ENCODE measurements at regions not wholly inside any gene's neighbourhood (a gene's known extent, or its start where the extent isn't known, plus 50 kb on each side); places are given as distances from the start of the nearest gene placed in this dataset.
"Not testable (repeated sequence)": the region's sequence is repeated elsewhere in the genome, so short reads cannot be mapped to it uniquely, and the experiment has no call there.

- H3K27ac ChIP-seq = no peak overlapping the region
- no peak for DNase-seq (ENCODE audit: low spot score)
- H3K9me3 ChIP-seq = peaks cover 0 to 30% of the 10 kb centered on the region in 2 donors
- no peaks in the 10 kb centered on the region for H3K27me3 ChIP-seq
- H3K36me3 ChIP-seq = no peaks in the 10 kb centered on the region
- no peak overlapping the region for H3K4me3 ChIP-seq
- no peaks in the 10 kb centered on the region for H3K4me1 ChIP-seq
- TF ChIP-seq CTCF (IDR thresholded peaks at IDR 0.05) = no peak
Observed at GRCh38 chr18:8928044-8928443, 174.5 kb upstream of the NDUFV2 start.

GRCh38 chr18:8928847-8929780 lies 173.4 kb upstream of the NDUFV2 start:
- Histone ChIP-seq H3K36me3 (no peaks in the 10 kb centered on the region), H3K9me3 (peaks cover 0 to 30% of the 10 kb centered on the region in 2 donors), H3K4me3 (no peak overlapping the region), H3K27ac (no peak overlapping the region), H3K4me1 (no peaks in the 10 kb centered on the region), H3K27me3 (no peaks in the 10 kb centered on the region)
- TF ChIP-seq CTCF (IDR thresholded peaks at IDR 0.05) = no peak
- DNase-seq (ENCODE audit: low spot score) = no peak

- Histone ChIP-seq H3K4me3 (no peak overlapping the region), H3K27ac (no peak overlapping the region), H3K9me3 (peaks cover 0 to 25% of the 10 kb centered on the region in 2 donors), H3K27me3 (no peaks in the 10 kb centered on the region), H3K36me3 (no peaks in the 10 kb centered on the region), H3K4me1 (no peaks in the 10 kb centered on the region)
- TF ChIP-seq CTCF (IDR thresholded peaks at IDR 0.05) = no peak
- no peak for DNase-seq (ENCODE audit: low spot score)
Observed at GRCh38 chr18:8930990-8931616, 171.4 kb upstream of the NDUFV2 start.

GRCh38 chr18:8932866-8933265 lies 169.6 kb upstream of the NDUFV2 start:
- no peak for TF ChIP-seq CTCF (IDR thresholded peaks at IDR 0.05)
- H3K27ac ChIP-seq = no peak overlapping the region
- H3K36me3 ChIP-seq = no peaks in the 10 kb centered on the region
- no peak overlapping the region for H3K4me3 ChIP-seq
- no peaks in the 10 kb centered on the region for H3K4me1 ChIP-seq
- H3K9me3 ChIP-seq = peaks cover 0 to 12% of the 10 kb centered on the region in 2 donors
- no peak for DNase-seq (ENCODE audit: low spot score)
- no peaks in the 10 kb centered on the region for H3K27me3 ChIP-seq

- TF ChIP-seq CTCF (IDR thresholded peaks at IDR 0.05) = no peak
- H3K9me3 ChIP-seq = peaks cover 0 to 12% of the 10 kb centered on the region in 2 donors
- no peak for DNase-seq (ENCODE audit: low spot score)
- no peaks in the 10 kb centered on the region for H3K27me3 ChIP-seq
- H3K4me1 ChIP-seq = no peaks in the 10 kb centered on the region
- H3K27ac ChIP-seq = no peak overlapping the region
- H3K4me3 ChIP-seq = no peak overlapping the region
- no peaks in the 10 kb centered on the region for H3K36me3 ChIP-seq
Observed at GRCh38 chr18:8933714-8934284, 168.7 kb upstream of the NDUFV2 start.

GRCh38 chr18:8935346-8935745 lies 167.2 kb upstream of the NDUFV2 start:
- H3K9me3 ChIP-seq; H3K4me1 ChIP-seq; H3K27me3 ChIP-seq; DNase-seq (ENCODE audit: low spot score); H3K4me3 ChIP-seq; H3K27ac ChIP-seq; H3K36me3 ChIP-seq: not testable (repeated sequence)
